MM.1S (cell line): ENCODE measurements at regions not wholly inside any gene's neighbourhood (a gene's known extent, or its start where the extent isn't known, plus 50 kb on each side); places are given as distances from the start of the nearest gene placed in this dataset.

Experiments
- CTCF ChIP-seq: fragments of 300-600 bp; sonication (generic); IDR thresholded peaks from 2 replicates; pipeline ENCODE4 v1.5.1; 2016; ENCODE audit warnings: antibody characterized with exemption, low read length, mixed read lengths
- EZH2 ChIP-seq: fragments of 300-600 bp; sonication (generic); optimal IDR thresholded peaks from 2 replicates; pipeline ENCODE3; 2017; ENCODE audit warnings: low read depth, mild to moderate bottlenecking, antibody characterized with exemption, low read length, mixed read lengths
- EZH2phosphoT487 ChIP-seq: fragments of 300-600 bp; sonication (generic); IDR thresholded peaks from 2 replicates; pipeline ENCODE4 v1.6.1; 2018; ENCODE audit warnings: antibody characterized with exemption, low read length

GRCh38 chr2:48240912-48241311 is 73.6 kb upstream of the FOXN2 start:
- TF ChIP-seq CTCF, result no peak
- TF ChIP-seq EZH2, result no peak
- TF ChIP-seq EZH2phosphoT487, result no peak
